Tibial nerve (tissue), 4 donors: ENCODE measurements at regions not wholly inside any gene's neighbourhood (a gene's known extent, or its start where the extent isn't known, plus 50 kb on each side); places are given as distances from the start of the nearest gene placed in this dataset.
A peak's percentile ranks its signal among the peaks of the same experiment; 100 is the strongest.
"Not testable (repeated sequence)": the region's sequence is repeated elsewhere in the genome, so short reads cannot be mapped to it uniquely, and the experiment has no call there.

Experiments
- DNase-seq, 2 donors: peaks; one replicate each; pipeline ENCODE4 v3.0.0-alpha.2; 2019; ENCODE audit warnings: low spot score in 2 of 2
- H3K27ac ChIP-seq, 4 donors: fragments of 200-600 bp; sonication (generic) in 3 of 4; one replicate each; pipeline ENCODE4 v1.5.1; 2017 to 2019; ENCODE audit warnings: mild to moderate bottlenecking in 1 of 4
- H3K27me3 ChIP-seq, 2 donors: fragments of 200-600 bp; sonication (generic) in 1 of 2; one replicate each; pipeline versions ENCODE4 v1.5.1 to v1.6.0; 2017 to 2019
- H3K36me3 ChIP-seq, 3 donors: fragments of 200-600 bp; sonication (generic); one replicate each; pipeline ENCODE4 v1.5.1; 2018 to 2019
- H3K4me1 ChIP-seq, 4 donors: fragments of 200-600 bp; sonication (generic) in 3 of 4; one replicate each; pipeline ENCODE4 v1.5.1; 2017 to 2019
- H3K4me3 ChIP-seq, 4 donors: fragments of 200-600 bp; sonication (generic) in 3 of 4; one replicate each; pipeline ENCODE4 v1.5.1; 2017 to 2019; ENCODE audit warnings: mild to moderate bottlenecking in 1 of 4, moderate library complexity in 1 of 4
- H3K9me3 ChIP-seq, 4 donors: fragments of 200-600 bp; sonication (generic) in 3 of 4; one replicate each; pipeline ENCODE4 v1.5.1; 2017 to 2019
- EP300 ChIP-seq, 2 donors: sonication (generic); formaldehyde crosslinking; IDR thresholded peaks; one replicate each; pipeline ENCODE4 v1.6.1; 2017; ENCODE audit warnings: antibody characterized with exemption in 2 of 2, mild to moderate bottlenecking in 1 of 2
- POLR2A ChIP-seq, 2 donors: fragments of 450-650 bp; IDR thresholded peaks; one replicate each; pipeline ENCODE4 v1.6.1; 2017; ENCODE audit warnings: antibody characterized with exemption in 2 of 2, mild to moderate bottlenecking in 2 of 2, moderate library complexity in 2 of 2
- WGBS, 2 donors: methylation state at CpG; one replicate each; pipeline ENCODE4 v1.1.5; 2018; 5-methylcytosine and 5-hydroxymethylcytosine counted together
- TF ChIP-seq, protein P1 (sequence below), 5 experiments: fragments of 200-600 bp in 3 of 5; fragments of 450-650 bp in 2 of 5; sonication (generic) in 3 of 5; IDR thresholded peaks; one replicate each; pipeline ENCODE4 v1.5.1; 2016 to 2019; ENCODE audit warnings: antibody characterized with exemption in 5 of 5, mild to moderate bottlenecking in 3 of 5, moderate library complexity in 2 of 5

DNA sequence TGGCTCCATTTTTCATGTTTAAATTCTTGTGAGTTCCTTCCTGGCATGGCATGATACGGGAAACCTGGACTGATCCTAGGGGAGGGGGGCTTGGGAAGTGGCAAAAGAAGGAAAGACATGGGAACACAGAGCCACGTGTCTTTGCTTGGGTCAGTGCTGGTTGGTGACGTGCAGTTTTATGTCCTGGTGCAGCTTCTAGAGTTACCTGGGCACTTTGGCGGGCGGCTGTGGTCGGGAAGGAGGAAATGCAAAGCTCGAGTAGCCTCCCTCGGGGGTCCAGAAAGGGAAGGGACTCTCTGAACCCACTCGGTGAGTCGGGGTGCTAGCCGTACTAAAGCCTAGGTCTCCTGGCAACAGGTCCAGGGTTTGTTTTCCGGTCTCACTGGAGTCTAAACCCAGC is 94.6 kb downstream of the APOB start:
- H3K27ac ChIP-seq, result no peak overlapping the region
- DNase-seq, result no peak
- TF ChIP-seq EP300 (IDR thresholded peaks at IDR 0.05), result no peak
- no peak for TF ChIP-seq POLR2A (IDR thresholded peaks at IDR 0.05)
- TF ChIP-seq, protein P1, sequence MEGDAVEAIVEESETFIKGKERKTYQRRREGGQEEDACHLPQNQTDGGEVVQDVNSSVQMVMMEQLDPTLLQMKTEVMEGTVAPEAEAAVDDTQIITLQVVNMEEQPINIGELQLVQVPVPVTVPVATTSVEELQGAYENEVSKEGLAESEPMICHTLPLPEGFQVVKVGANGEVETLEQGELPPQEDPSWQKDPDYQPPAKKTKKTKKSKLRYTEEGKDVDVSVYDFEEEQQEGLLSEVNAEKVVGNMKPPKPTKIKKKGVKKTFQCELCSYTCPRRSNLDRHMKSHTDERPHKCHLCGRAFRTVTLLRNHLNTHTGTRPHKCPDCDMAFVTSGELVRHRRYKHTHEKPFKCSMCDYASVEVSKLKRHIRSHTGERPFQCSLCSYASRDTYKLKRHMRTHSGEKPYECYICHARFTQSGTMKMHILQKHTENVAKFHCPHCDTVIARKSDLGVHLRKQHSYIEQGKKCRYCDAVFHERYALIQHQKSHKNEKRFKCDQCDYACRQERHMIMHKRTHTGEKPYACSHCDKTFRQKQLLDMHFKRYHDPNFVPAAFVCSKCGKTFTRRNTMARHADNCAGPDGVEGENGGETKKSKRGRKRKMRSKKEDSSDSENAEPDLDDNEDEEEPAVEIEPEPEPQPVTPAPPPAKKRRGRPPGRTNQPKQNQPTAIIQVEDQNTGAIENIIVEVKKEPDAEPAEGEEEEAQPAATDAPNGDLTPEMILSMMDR (IDR thresholded peaks at IDR 0.05), result no peak
- H3K9me3 ChIP-seq, result no peaks in the 10 kb centered on the region
- no peaks in the 10 kb centered on the region for H3K36me3 ChIP-seq
- no peak overlapping the region for H3K4me3 ChIP-seq
- H3K27me3 ChIP-seq, result no peaks in the 10 kb centered on the region
- H3K4me1 ChIP-seq, result no peaks in the 10 kb centered on the region
- 68 to 75% methylated on average over 12 of the region's 12 CpGs for WGBS, 2 donors

- Histone ChIP-seq H3K9me3 (no peaks in the 10 kb centered on the region), H3K4me1 (peaks cover 0 to 14% (median 0%) of the 10 kb centered on the region in 4 donors), H3K27me3 (no peaks in the 10 kb centered on the region), H3K4me3 (no peak overlapping the region), H3K36me3 (no peaks in the 10 kb centered on the region), H3K27ac (no peak overlapping the region)
- WGBS, 2 donors, result 83 to 84% methylated on average over 3 of the region's 3 CpGs
- DNase-seq, result no peak
- TF ChIP-seq EP300 (IDR thresholded peaks at IDR 0.05) (no peak), POLR2A (IDR thresholded peaks at IDR 0.05) (no peak)
- TF ChIP-seq, protein P1 (IDR thresholded peaks at IDR 0.05), result no peak
Measured at GRCh38 chr2:20946468-20946867, 97.4 kb downstream of the APOB start.

DNA sequence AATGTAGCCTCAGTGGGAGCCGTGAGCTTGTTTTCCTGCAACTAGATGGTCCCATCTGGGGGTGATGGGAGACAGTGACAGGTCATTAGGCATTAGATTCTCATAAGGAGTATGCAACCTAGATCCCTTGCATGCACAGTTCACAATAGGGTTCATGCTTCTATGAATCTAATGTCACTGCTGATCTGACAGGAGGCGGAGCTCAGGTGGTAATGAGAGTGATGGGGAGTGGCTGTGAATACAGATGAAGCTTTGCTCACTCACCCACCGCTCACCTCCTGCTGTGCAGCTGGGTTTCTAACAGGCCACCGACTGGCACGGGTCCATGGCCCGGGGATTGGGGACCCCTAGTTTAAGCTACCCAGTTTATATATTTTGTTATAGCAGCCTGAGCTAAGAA is 100.2 kb downstream of the APOB start:
- WGBS, 2 donors, result 75 to 83% methylated on average over 6 of the region's 6 CpGs
- not testable (repeated sequence) for H3K27ac ChIP-seq, H3K36me3 ChIP-seq, DNase-seq, H3K27me3 ChIP-seq, H3K4me3 ChIP-seq, H3K9me3 ChIP-seq
- H3K4me1 ChIP-seq, result peaks cover 0 to 17% (median 0%) of the 10 kb centered on the region in 4 donors

- WGBS, 2 donors, result 39 to 54% methylated on average over 5 of the region's 5 CpGs
- TF ChIP-seq, protein P1 (IDR thresholded peaks at IDR 0.05), result no peak
- TF ChIP-seq EP300 (IDR thresholded peaks at IDR 0.05) (peak in 1 of 2 donors; percentile 40), POLR2A (IDR thresholded peaks at IDR 0.05) (no peak)
Measured at GRCh38 chr2:20942646-20943125, 101.2 kb downstream of the APOB start.

DNA sequence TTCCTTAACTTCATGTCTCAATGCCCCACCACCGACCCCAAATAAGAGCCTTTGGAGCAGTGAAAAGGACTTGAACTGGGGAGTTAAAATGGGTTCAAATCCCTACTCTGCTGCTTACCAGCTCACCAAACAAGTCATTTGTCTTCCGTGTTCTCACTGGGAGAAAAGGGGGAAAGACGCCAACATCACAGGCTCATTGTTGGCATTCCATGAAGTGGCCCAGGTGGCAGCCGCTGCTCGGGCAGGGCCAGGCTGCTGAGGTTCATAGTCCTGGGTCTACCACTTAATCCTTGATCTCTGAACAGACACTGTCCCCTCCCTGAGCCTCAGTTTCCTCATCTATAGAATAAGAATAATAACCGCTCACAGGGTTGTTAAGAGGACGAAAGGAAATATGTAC is 103.0 kb downstream of the APOB start:
- Histone ChIP-seq H3K36me3 (no peaks in the 10 kb centered on the region), H3K27ac (no peak overlapping the region), H3K4me3 (no peak overlapping the region), H3K4me1 (peaks cover 0 to 17% (median 0%) of the 10 kb centered on the region in 4 donors), H3K27me3 (no peaks in the 10 kb centered on the region), H3K9me3 (no peaks in the 10 kb centered on the region)
- no peak for DNase-seq
- WGBS, 2 donors, result 89% methylated on average over 7 of the region's 7 CpGs
- TF ChIP-seq POLR2A (IDR thresholded peaks at IDR 0.05) (no peak), EP300 (IDR thresholded peaks at IDR 0.05) (no peak)
- TF ChIP-seq, protein P1 (IDR thresholded peaks at IDR 0.05), result no peak

More at GRCh38 chr2:20942646-20943125, 101.2 kb downstream of the APOB start:
- H3K27me3 ChIP-seq, result no peaks in the 10 kb centered on the region
- peaks cover 0 to 17% (median 0%) of the 10 kb centered on the region in 4 donors for H3K4me1 ChIP-seq
- H3K4me3 ChIP-seq, result no peak overlapping the region
- no peaks in the 10 kb centered on the region for H3K9me3 ChIP-seq
- no peaks in the 10 kb centered on the region for H3K36me3 ChIP-seq
- DNase-seq, result no peak
- peak overlapping the region in 1 of 4 donors; percentile 55 for H3K27ac ChIP-seq
